Non-pigmented ciliary epithelial cell (primary cell): ENCODE measurements at regions not wholly inside any gene's neighbourhood (a gene's known extent, or its start where the extent isn't known, plus 50 kb on each side); places are given as distances from the start of the nearest gene placed in this dataset.

Source experiments
- DNase-seq: peaks from one replicate; pipeline ENCODE4 v3.0.0-alpha.2; 2010; ENCODE audit warnings: low read depth

GRCh38 chr13:107568181-107568580, 647.2 kb downstream of the LIG4 start:
- DNase-seq: no peak

- DNase-seq: no peak
Observed at GRCh38 chr13:107563099-107563925, 652.0 kb downstream of the LIG4 start.

GRCh38 chr13:107562203-107562602, 653.1 kb downstream of the LIG4 start:
- DNase-seq: no peak

GRCh38 chr13:107554460-107554859, 660.9 kb downstream of the LIG4 start:
- DNase-seq: no peak

- DNase-seq: no peak
Observed at GRCh38 chr13:107553838-107554237, 661.5 kb downstream of the LIG4 start.

GRCh38 chr13:107551521-107551920, 663.8 kb downstream of the LIG4 start:
- DNase-seq: no peak

- DNase-seq: no peak
Observed at GRCh38 chr13:107548338-107548737, 667.0 kb downstream of the LIG4 start.

- DNase-seq: no peak
Observed at GRCh38 chr13:107545946-107546502, 669.3 kb downstream of the LIG4 start.

- DNase-seq: no peak
Observed at GRCh38 chr13:107534548-107534947, 680.8 kb downstream of the LIG4 start.

- DNase-seq: no peak
Observed at GRCh38 chr13:107531816-107532215, 683.5 kb downstream of the LIG4 start.

GRCh38 chr13:107531180-107531579, 684.2 kb downstream of the LIG4 start:
- no peak for DNase-seq

GRCh38 chr13:107529035-107529434, 686.3 kb downstream of the LIG4 start:
- DNase-seq: no peak

GRCh38 chr13:107518780-107519179, 696.6 kb downstream of the LIG4 start:
- DNase-seq: no peak

GRCh38 chr13:107518292-107518691, 697.0 kb downstream of the LIG4 start:
- no peak for DNase-seq

GRCh38 chr13:107516517-107516916, 698.8 kb downstream of the LIG4 start:
- DNase-seq: no peak

- DNase-seq: no peak
Observed at GRCh38 chr13:107512551-107512950, 702.8 kb downstream of the LIG4 start.

- DNase-seq: no peak
Observed at GRCh38 chr13:107497661-107498060, 717.7 kb downstream of the LIG4 start.

- DNase-seq: no peak
Observed at GRCh38 chr13:107493266-107493665, 722.1 kb downstream of the LIG4 start.

- no peak for DNase-seq
Observed at GRCh38 chr13:107482688-107483087, 732.6 kb downstream of the LIG4 start.

- DNase-seq: no peak
Observed at GRCh38 chr13:107480130-107480529, 735.2 kb downstream of the LIG4 start.

GRCh38 chr13:107477772-107478379, 737.5 kb downstream of the LIG4 start:
- DNase-seq: no peak

- DNase-seq: no peak
Observed at GRCh38 chr13:107475753-107476453, 739.4 kb downstream of the LIG4 start.

- DNase-seq: no peak
Observed at GRCh38 chr13:107473253-107473652, 742.1 kb downstream of the LIG4 start.
